ENCODE measurements at regions not wholly inside any gene's neighbourhood (a gene's known extent, or its start where the extent isn't known, plus 50 kb on each side); places are given as distances from the start of the nearest gene placed in this dataset.

- H3K23me2 ChIP-seq (ENCODE audit: low read depth, low read length): no peaks in the 10 kb centered on the region
- H4K20me1 ChIP-seq (replicated peaks in 1 of 2; ENCODE audit: control insufficient read depth in 1 of 2, insufficient read depth in 2 of 2, low read length in 2 of 2): no peaks in the 10 kb centered on the region
- no peak overlapping the region for H3K18ac ChIP-seq (ENCODE audit: extremely low read depth, low read length)
- FAIRE-seq: no peak
- no peak overlapping the region for H4K5ac ChIP-seq (ENCODE audit: insufficient read length, low read depth, low read length)
- no peak overlapping the region for H3K27ac ChIP-seq (ENCODE audit: low read depth, low read length)
- H3K27me3 ChIP-seq (replicated peaks in 1 of 4; ENCODE audit: control insufficient read depth in 3 of 4, extremely low read depth in 1 of 4, insufficient read depth in 3 of 4, low read length in 3 of 4): no peaks in the 10 kb centered on the region
- no peak overlapping the region for H3K14ac ChIP-seq (ENCODE audit: insufficient read length)
- POLR2A ChIA-PET (ENCODE audit: partially characterized antibody): no interaction called here
- H2BK120ac ChIP-seq (replicated peaks; ENCODE audit: low read depth, low read length): no peak overlapping the region
- H2BK15ac ChIP-seq (ENCODE audit: low read length): no peak overlapping the region
- H2BK5ac ChIP-seq (ENCODE audit: low read depth, low read length): no peak overlapping the region
- H3K79me2 ChIP-seq (ENCODE audit: control insufficient read depth in 1 of 2, insufficient read depth in 2 of 2, low read length in 2 of 2): no peaks in the 10 kb centered on the region
- no peak overlapping the region for H3K9ac ChIP-seq (replicated peaks in 1 of 4; ENCODE audit: extremely low read depth in 1 of 4, low read depth in 3 of 4, low read length in 3 of 4)
- H2BK20ac ChIP-seq (ENCODE audit: low read length): no peak overlapping the region
- no peak overlapping the region for H3K4me3 ChIP-seq (ENCODE audit: extremely low read depth in 1 of 4, insufficient read depth in 2 of 4, low read depth in 3 of 4, low read length in 4 of 4)
- no peak overlapping the region for H4K8ac ChIP-seq (ENCODE audit: extremely low read depth, insufficient read depth, low read length)
- H3K56ac ChIP-seq (replicated peaks; ENCODE audit: insufficient read length, low read depth, low read length): no peak overlapping the region
- H3K4ac ChIP-seq (replicated peaks; ENCODE audit: insufficient read length, low read depth, low read length): no peak overlapping the region
- no peak overlapping the region for H2BK12ac ChIP-seq (ENCODE audit: low read depth, low read length)
- CTCF ChIA-PET (ENCODE audit: partially characterized antibody): interaction anchor here (0.9 to 1.3 kb wide), 9 partner anchors 9 to 152 kb away, joined by 3 to 4 read pairs (median 3); no protein-coding TSS in a partner anchor
- H2AFZ ChIP-seq (ENCODE audit: low read length): no peak overlapping the region
- no peaks in the 10 kb centered on the region for H3K36me3 ChIP-seq (ENCODE audit: control insufficient read depth in 2 of 4, insufficient read depth in 4 of 4, low read length in 3 of 4)
- no peak overlapping the region for H2AK5ac ChIP-seq (ENCODE audit: low read depth, low read length)
- H4K91ac ChIP-seq (replicated peaks; ENCODE audit: insufficient read length, low read length): no peak overlapping the region
- no peaks in the 10 kb centered on the region for H3K9me3 ChIP-seq (ENCODE audit: insufficient read depth in 2 of 2, low read depth in 1 of 2, low read length in 1 of 2)
- H3K79me1 ChIP-seq (ENCODE audit: low read depth, low read length): no peaks in the 10 kb centered on the region
- DNase-seq (ENCODE audit: low read depth in 1 of 2, low spot score in 2 of 2): peak in 1 of 2 experiments; percentile 28
- 86% methylated on average over 10 of the region's 10 CpGs; no CpG with 5 or more reads in 1 of the 2 experiments for WGBS, 2 experiments (ENCODE audit: extremely low coverage in 1 of 2, insufficient coverage in 1 of 2, insufficient read length in 1 of 2, insufficient replicate concordance in 2 of 2, low coverage in 1 of 2, low lambda C conversion rate in 2 of 2, missing lambda C conversion rate in 1 of 2)
- no peak for TF ChIP-seq SIRT6 (IDR thresholded peaks at IDR 0.05; ENCODE audit: low read length)
- no peak for TF ChIP-seq TAF1 (IDR thresholded peaks at IDR 0.05; ENCODE audit: low read depth, low read length)
- TF ChIP-seq SUZ12 (IDR thresholded peaks at IDR 0.05; ENCODE audit: low read length): no peak
- no peak for TF ChIP-seq JUND (IDR thresholded peaks at IDR 0.05; ENCODE audit: low read length)
- TF ChIP-seq CHD1 (IDR thresholded peaks at IDR 0.05; ENCODE audit: low read depth, low read length): no peak
- TF ChIP-seq CTBP2 (IDR thresholded peaks at IDR 0.05; ENCODE audit: borderline replicate concordance, insufficient read depth, insufficient read length, low read length): no peak
- H3K4me2 ChIP-seq (ENCODE audit: insufficient read depth in 1 of 2, low read depth in 2 of 2, low read length in 2 of 2): no peak overlapping the region
- no peak overlapping the region for H3K23ac ChIP-seq (ENCODE audit: insufficient read length)
- no peaks in the 10 kb centered on the region; a peak in 1 of 7 replicates for H3K4me1 ChIP-seq (replicated peaks in 1 of 4; ENCODE audit: control insufficient read depth in 3 of 4, insufficient read depth in 4 of 4, low read length in 3 of 4)
These were observed 77.6 kb upstream of the EIF5 start for GRCh38 chr14:103256406-103256805.
